Activated T-helper 1 cell treated with anti-CD3 and anti-CD28 coated beads, Interleukin-12 subunit alpha, Interleukin-12 subunit beta, Interleukin-2, Interleukin-4 antibody, amounts not matched to agents 30 ng/mL and 10 ng/mL and 1 ng/mL, durations not matched to agents 14 hours and 24 hours and 36 hours (primary cell): ENCODE measurements at regions not wholly inside any gene's neighbourhood (a gene's known extent, or its start where the extent isn't known, plus 50 kb on each side); places are given as distances from the start of the nearest gene placed in this dataset.
"Not testable (repeated sequence)": the region's sequence is repeated elsewhere in the genome, so short reads cannot be mapped to it uniquely, and the experiment has no call there.

Source experiments
- DNase-seq: peaks from one replicate; pipeline ENCODE4 v3.0.0; 2021; ENCODE audit warnings: low spot score
- H3K27ac Mint-ChIP-seq: one replicate; pipeline ENCODE4 v1.8.0; 2021; ENCODE audit warnings: mild to moderate bottlenecking, mixed read lengths
- H3K27me3 Mint-ChIP-seq: one replicate; pipeline ENCODE4 v1.8.0; 2022; ENCODE audit warnings: mild to moderate bottlenecking, moderate library complexity, mixed read lengths; ENCODE audit not compliant: insufficient read depth
- H3K36me3 Mint-ChIP-seq: one replicate; pipeline ENCODE4 v1.8.0; 2021; ENCODE audit warnings: low read depth, mixed read lengths
- H3K4me1 Mint-ChIP-seq: one replicate; pipeline ENCODE4 v1.8.0; 2021; ENCODE audit warnings: low read depth, mixed read lengths
- H3K4me3 Mint-ChIP-seq: one replicate; pipeline ENCODE4 v1.8.0; 2021; ENCODE audit warnings: mild to moderate bottlenecking, moderate library complexity, mixed read lengths
- H3K9me3 Mint-ChIP-seq: one replicate; pipeline ENCODE4 v1.8.0; 2021; ENCODE audit warnings: mixed read lengths
- intact Hi-C: fragments of 100-400 bp; cut with micrococcal nuclease; formaldehyde crosslinking; loops from one replicate; pipeline ENCODE4 v1.15.1; 2024

DNA sequence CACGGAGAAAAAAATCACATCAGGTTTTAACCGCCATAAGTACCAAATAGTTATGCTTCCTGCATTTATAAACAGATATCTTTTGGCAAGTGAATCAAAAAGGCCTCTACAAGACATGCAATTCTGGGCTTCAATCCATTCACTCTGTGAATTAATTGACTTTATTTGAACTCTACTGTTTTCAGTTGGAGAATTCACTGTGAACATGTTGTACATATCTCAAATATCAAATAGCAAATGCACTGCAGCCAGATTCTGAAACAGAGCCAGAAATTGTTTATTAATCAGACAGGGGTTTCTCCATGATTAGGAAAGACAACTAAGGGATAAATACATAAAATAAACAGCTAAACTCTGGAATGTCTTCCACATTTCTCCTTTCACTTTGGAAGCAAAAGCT lies 445.4 kb upstream of the NFIA start:
- no peak overlapping the region for H3K27ac Mint-ChIP-seq
- no peak for DNase-seq
- no peaks in the 10 kb centered on the region for H3K36me3 Mint-ChIP-seq
- H3K9me3 Mint-ChIP-seq = no peaks in the 10 kb centered on the region
- intact Hi-C loops = no loop called here
- H3K4me3 Mint-ChIP-seq = no peak overlapping the region
- H3K4me1 Mint-ChIP-seq = no peaks in the 10 kb centered on the region
- no peaks in the 10 kb centered on the region for H3K27me3 Mint-ChIP-seq

DNA sequence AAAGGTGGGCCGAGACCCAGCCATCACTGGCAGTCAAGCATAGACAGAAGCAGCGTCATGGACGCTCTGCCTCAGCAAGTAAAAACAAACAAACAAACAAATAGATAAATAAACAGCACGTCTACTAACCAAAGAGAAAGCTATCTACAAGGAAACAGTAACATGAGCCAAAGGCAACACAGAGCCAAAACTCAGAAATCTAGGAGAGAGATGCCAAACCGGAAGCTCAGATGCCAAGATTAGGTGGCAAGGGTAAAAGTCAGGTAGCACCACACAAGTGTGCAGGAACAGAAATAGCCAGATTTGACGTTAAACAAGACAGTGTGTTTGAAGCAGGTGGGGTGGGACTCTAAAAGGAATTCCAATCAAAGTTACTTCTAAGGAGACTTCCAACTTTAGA lies 448.3 kb upstream of the NFIA start:
- Mint-ChIP-seq H3K36me3 (no peaks in the 10 kb centered on the region), H3K4me3 (no peak overlapping the region), H3K27me3 (no peaks in the 10 kb centered on the region), H3K9me3 (no peaks in the 10 kb centered on the region), H3K27ac (no peak overlapping the region), H3K4me1 (no peaks in the 10 kb centered on the region)
- intact Hi-C loops = no loop called here
- no peak for DNase-seq

GRCh38 chr1:60622486-60622885 lies 459.9 kb upstream of the NFIA start:
- intact Hi-C loops = no loop called here
- no peak for DNase-seq
- Mint-ChIP-seq H3K27ac (no peak overlapping the region), H3K36me3 (no peaks in the 10 kb centered on the region), H3K27me3 (peaks cover 8% of the 10 kb centered on the region), H3K4me1 (no peaks in the 10 kb centered on the region), H3K9me3 (no peaks in the 10 kb centered on the region), H3K4me3 (no peak overlapping the region)

DNA sequence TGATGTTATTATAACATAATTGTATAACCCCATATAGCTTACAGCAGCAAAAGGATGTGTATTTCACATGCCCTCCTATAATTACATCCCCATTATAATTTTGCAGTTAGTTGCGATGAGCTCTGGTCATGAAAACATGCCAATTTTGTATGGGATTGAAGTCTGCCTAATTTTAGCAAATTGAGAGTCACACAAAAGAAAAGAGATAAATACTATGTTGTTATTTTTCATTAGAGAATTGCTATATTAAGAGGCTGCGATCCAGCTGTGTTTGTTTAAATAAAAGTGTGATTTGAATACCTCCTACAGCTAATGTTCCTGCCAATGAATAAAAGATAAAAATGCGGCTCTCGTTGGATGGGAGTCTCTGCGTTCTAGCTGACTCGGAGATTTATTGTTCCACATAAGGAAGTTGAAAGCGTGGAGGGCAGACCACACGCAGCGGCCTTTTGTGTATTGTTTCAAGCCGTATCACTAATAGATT lies 461.0 kb upstream of the NFIA start:
- Mint-ChIP-seq H3K27me3 (peaks cover 8% of the 10 kb centered on the region), H3K27ac (no peak overlapping the region), H3K4me1 (no peaks in the 10 kb centered on the region), H3K9me3 (no peaks in the 10 kb centered on the region), H3K36me3 (no peaks in the 10 kb centered on the region), H3K4me3 (no peak overlapping the region)
- intact Hi-C loops = no loop called here
- DNase-seq = no peak

DNA sequence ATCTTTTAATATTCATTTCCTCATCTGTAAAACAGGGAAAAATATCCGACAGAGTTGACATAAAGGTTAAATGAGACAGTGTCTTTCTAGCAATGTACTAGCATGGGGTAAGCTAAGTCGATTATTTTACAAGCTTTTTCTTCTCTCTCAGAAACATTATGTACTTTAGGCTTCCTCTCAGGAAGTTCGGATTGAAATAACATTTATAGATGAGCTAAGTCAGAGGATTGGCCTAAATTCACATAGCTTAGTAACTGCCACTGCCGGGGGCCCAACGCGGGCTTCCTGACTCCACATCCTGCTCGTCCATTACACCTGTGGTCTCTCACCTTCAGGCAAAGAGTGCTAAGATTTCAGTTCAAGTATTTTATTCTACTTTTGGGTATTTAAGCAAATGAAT lies 462.3 kb upstream of the NFIA start:
- intact Hi-C loops = no loop called here
- peaks cover 8% of the 10 kb centered on the region for H3K27me3 Mint-ChIP-seq
- no peaks in the 10 kb centered on the region for H3K36me3 Mint-ChIP-seq

DNA sequence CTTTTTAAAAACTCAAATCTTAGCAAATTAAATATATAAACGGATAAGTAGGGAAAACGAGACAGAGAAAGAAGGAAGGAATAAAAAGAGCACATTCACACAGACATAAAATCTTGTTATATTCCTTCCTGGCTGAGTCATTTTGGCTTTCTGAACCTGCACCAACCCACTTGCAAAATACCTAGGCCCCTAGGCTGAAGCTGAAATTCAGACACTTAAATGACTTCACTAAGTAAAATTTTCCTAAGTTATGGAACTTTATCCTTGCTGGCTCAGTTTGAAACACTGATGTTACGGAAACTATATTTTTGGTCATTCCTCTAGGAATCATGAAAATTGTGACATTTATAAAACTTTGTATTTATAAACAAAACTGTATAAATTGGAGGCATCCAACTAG lies 462.8 kb upstream of the NFIA start:
- Mint-ChIP-seq H3K36me3 (no peaks in the 10 kb centered on the region), H3K27me3 (peaks cover 8% of the 10 kb centered on the region), H3K4me1 (no peaks in the 10 kb centered on the region), H3K9me3 (no peaks in the 10 kb centered on the region), H3K4me3 (no peak overlapping the region), H3K27ac (no peak overlapping the region)
- intact Hi-C loops = no loop called here
- no peak for DNase-seq

More for the DNA sequence above, 462.3 kb upstream of the NFIA start:
- no peak for DNase-seq
- no peaks in the 10 kb centered on the region for H3K4me1 Mint-ChIP-seq
- no peaks in the 10 kb centered on the region for H3K9me3 Mint-ChIP-seq
- H3K4me3 Mint-ChIP-seq = no peak overlapping the region
- no peak overlapping the region for H3K27ac Mint-ChIP-seq

DNA sequence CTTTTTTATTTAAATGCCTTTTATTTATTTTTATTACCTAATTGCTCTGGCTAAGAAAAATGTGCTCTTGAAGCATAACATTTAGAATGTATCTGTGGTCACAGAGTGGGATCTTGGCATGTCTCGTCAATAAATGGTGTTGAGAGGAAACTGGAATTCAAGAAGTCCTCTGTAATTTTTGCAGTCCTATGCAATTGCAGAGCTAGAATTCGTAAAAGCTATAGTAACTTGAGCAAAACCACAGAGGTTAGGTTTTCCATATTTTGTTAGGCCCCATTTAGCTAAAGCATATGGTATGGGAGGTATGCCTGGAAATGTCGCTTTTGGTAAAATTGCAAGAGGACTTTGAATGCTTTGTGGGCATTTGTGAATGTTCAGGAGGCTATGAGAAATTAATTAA lies 466.7 kb upstream of the NFIA start:
- no peaks in the 10 kb centered on the region for H3K36me3 Mint-ChIP-seq
- H3K9me3 Mint-ChIP-seq = no peaks in the 10 kb centered on the region
- no peak overlapping the region for H3K27ac Mint-ChIP-seq
- no peak for DNase-seq
- H3K27me3 Mint-ChIP-seq = no peaks in the 10 kb centered on the region
- H3K4me3 Mint-ChIP-seq = no peak overlapping the region
- H3K4me1 Mint-ChIP-seq = no peaks in the 10 kb centered on the region
- intact Hi-C loops = no loop called here

DNA sequence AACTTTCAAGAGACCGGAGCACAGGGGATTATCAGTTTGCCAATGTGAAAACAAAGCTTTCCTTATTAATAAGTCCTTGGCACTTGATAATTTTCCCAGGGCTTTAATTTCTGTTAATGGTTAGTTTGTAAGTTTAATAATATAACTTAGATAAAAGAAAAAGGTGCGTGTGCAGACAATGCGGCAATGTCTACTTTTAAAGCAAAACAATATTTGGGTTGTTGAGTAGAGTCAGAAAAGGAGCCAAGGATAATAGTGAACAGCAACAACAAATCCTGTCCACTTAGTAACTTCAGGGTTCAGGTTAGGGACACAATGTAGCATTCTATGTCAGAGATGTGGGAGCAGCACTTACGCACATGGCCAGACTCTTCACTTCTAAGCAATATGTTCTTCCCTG lies 469.6 kb upstream of the NFIA start:
- Mint-ChIP-seq H3K4me3 (no peak overlapping the region), H3K9me3 (peaks cover 5% of the 10 kb centered on the region), H3K27ac (no peak overlapping the region), H3K36me3 (no peaks in the 10 kb centered on the region), H3K27me3 (no peaks in the 10 kb centered on the region), H3K4me1 (no peaks in the 10 kb centered on the region)
- intact Hi-C loops = no loop called here
- DNase-seq = no peak

DNA sequence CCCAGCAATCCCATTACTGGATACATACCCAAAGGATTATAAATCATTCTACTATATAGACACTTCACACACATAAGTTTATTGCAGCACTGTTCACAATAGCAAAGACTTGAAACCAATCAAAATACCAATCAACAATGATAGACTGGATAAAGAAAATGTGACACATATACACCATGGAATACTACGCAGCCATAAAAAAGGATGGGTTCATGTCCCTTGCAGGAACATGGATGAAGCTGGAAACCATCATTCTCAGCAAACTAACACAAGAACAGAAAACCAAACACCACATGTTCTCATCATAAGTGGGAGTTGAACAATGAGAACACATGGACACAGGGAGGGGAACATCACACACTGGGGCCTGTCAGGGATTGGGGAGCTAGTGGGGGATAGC lies 475.4 kb upstream of the NFIA start:
- DNase-seq, intact Hi-C loops, H3K4me1 Mint-ChIP-seq, H3K4me3 Mint-ChIP-seq, H3K27ac Mint-ChIP-seq, H3K9me3 Mint-ChIP-seq, H3K36me3 Mint-ChIP-seq, H3K27me3 Mint-ChIP-seq: not testable (repeated sequence)

GRCh38 chr1:60600532-60600931 lies 481.8 kb upstream of the NFIA start:
- no peaks in the 10 kb centered on the region for H3K9me3 Mint-ChIP-seq
- no peak overlapping the region for H3K4me3 Mint-ChIP-seq
- intact Hi-C loops = no loop called here
- no peaks in the 10 kb centered on the region for H3K36me3 Mint-ChIP-seq
- no peak overlapping the region for H3K27ac Mint-ChIP-seq
- H3K27me3 Mint-ChIP-seq = no peaks in the 10 kb centered on the region
- no peak for DNase-seq
- no peaks in the 10 kb centered on the region for H3K4me1 Mint-ChIP-seq

DNA sequence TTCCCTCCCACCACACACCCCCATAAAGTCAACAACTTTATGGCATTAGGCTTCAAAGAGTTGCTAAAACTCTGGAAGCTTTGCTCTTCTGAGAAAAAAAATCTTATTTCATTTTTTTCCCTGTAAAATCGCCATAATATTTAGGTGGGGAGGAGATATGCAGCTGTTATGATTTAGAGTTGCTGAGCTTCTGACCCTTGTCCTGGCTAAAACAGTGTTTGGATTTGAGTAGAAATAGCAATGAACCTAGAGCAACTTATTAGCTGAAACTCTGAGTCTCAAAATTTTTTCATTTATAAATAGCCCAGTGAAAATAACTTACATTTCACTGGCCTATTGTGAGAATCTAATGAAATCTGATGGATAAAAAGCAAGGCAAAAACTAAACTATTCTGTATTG lies 482.8 kb upstream of the NFIA start:
- H3K36me3 Mint-ChIP-seq = no peaks in the 10 kb centered on the region
- H3K27ac Mint-ChIP-seq = no peak overlapping the region
- no peak overlapping the region for H3K4me3 Mint-ChIP-seq
- intact Hi-C loops = no loop called here
- H3K9me3 Mint-ChIP-seq = no peaks in the 10 kb centered on the region
- DNase-seq = no peak
- H3K27me3 Mint-ChIP-seq = no peaks in the 10 kb centered on the region
- no peaks in the 10 kb centered on the region for H3K4me1 Mint-ChIP-seq

DNA sequence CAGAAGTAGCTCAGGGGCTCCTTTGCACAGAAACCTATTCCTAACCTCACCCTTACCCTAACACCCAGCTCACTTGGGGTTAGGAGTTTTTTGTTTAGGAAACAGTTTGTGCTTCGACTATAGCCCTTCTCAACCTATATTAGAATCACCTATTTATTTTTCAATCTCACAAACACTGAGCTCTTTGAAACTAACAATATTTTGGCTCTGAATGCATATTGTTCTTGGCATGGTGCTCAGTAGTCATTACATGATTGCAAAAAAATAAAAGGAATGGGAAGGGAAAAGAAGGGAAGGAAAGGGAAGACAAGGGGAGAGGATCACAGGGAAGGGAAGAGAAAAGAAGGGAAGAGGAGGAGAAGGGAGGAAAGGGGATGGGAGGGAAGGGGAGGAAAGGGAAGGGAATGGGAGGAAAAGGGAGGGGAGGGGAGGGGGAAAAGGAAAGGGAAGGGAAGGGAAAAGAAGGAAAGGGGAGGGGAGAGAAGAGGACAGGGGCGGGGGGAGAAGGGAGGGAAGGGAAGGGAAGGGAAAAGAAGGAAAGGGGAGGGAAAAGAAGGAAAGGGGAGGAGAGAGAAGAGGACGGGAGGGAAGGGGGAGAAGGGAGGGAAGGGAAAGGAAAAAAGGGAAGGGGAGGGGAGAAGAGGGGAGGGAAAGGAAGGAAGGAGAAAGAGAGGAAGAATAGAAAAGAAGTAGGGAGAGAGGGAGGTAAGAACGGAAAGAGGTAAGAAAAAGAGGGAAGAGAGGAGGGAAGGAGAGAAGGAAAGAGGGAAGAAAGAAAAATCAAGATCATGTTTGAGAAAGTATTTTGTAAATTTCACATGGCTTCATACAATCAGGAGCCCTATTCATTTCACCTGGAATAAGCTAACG lies 484.1 kb upstream of the NFIA start:
- Mint-ChIP-seq H3K4me3 (no peak overlapping the region), H3K36me3 (no peaks in the 10 kb centered on the region), H3K4me1 (no peaks in the 10 kb centered on the region), H3K27ac (no peak overlapping the region), H3K9me3 (no peaks in the 10 kb centered on the region), H3K27me3 (no peaks in the 10 kb centered on the region)
- intact Hi-C loops = no loop called here
- no peak for DNase-seq

DNA sequence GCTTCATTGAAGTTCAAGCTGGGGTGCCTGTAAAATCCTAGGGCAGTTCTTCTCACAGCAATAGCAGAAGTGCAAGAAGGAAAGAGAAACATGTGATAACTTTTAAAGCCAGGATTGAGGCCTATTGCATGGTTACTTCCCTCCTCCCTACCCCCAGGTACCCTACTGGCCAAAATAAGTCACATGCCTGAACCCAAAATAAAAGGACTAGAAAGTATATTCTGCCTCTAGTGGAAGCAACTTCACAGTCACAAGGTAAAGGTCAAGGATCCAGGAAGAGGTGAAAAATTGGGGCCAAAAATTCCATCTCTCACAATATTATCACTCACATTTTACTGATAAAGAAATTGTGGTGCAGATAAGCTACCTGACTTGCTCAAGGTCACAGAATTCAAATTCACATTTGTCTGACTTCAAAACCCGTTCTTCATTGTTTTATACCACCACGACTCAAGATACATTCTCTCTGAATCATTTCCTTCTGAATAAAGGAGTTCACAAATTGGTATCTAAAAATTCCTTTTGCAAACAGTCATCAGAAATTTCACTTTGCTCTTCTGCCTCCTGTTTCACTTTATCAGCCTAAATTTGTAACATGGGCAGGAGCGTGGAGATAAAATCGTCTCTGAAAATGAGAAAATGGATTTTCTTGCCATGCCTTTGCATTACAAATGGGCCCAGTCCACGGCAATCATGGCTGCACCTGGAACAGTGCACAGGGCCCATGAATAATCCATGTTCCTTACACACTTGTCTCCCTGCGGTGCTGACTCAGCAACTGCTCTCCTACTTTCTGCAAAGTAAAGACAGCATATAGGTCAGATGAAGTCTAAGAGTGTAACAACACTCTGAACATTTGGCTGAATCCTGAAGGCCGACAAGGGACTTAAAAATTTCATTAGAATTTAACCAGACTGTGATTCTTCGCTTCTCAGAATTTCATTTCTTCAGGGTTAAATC lies 485.3 kb upstream of the NFIA start:
- Mint-ChIP-seq H3K4me1 (no peaks in the 10 kb centered on the region), H3K27me3 (no peaks in the 10 kb centered on the region), H3K9me3 (no peaks in the 10 kb centered on the region), H3K4me3 (no peak overlapping the region), H3K27ac (no peak overlapping the region), H3K36me3 (no peaks in the 10 kb centered on the region)
- intact Hi-C loops = no loop called here
- DNase-seq = no peak
